ENCODE measurements at regions not wholly inside any gene's neighbourhood (a gene's known extent, or its start where the extent isn't known, plus 50 kb on each side); places are given as distances from the start of the nearest gene placed in this dataset.

DNA sequence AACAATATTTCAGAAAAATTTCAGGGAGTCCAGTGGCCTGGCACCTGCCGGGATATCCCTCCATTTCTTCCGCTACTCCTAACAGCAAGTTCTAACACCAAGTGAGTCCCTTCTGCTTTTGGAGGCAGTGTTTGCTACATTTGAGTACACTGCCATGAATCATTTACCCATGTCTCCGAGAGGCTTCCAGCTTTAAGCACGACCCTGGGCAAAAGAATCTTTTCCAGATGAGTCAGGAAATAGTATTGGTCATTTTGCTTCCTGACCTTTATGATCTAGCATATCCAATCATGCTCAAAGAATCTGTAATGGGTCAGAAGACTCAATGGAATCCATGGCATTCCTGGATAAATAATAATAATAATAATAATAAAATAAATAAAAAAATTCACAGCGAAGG, 60.7 kb upstream of the FMN2 start:
- no peak for DNase-seq (ENCODE audit: low read depth)

DNA sequence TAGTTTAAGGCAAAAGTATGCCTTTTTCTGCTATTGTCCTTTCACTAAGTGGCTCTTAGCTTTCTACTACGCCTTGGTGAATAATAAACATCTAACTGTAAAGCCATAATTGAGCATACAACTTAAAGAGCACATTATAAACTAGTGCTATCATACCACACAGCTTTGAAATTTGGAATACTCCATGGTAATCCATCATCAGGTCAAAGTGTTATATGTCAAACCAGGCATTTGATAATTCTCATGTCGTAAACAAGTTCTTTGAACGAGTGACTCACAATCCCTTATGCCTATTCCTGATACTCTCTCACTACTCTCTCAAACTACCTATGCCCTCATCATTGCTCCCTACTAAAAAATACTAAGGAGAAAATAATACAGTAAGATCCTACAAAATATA, 60.3 kb upstream of the FMN2 start:
- no peak for DNase-seq (ENCODE audit: low read depth)

DNA sequence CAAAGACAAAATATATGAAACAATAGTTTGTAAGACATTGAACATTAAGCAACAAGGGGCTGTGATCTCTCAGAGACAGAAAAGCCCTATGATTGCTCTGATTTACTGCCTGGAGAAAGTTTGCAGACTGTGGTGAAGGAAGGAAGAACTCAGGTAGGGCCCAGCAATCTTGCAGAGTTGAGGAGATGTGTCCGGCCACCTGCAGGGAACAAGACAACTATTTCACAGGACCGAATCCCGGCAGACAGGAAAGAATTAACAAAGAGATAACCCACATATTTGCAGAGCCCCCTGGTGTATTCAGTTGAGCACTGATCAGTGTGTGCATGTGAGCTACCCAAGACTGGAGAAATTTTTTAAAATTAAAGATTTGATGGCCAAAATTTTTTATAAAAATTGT, 58.3 kb upstream of the FMN2 start:
- DNase-seq (ENCODE audit: low read depth), result no peak

DNA sequence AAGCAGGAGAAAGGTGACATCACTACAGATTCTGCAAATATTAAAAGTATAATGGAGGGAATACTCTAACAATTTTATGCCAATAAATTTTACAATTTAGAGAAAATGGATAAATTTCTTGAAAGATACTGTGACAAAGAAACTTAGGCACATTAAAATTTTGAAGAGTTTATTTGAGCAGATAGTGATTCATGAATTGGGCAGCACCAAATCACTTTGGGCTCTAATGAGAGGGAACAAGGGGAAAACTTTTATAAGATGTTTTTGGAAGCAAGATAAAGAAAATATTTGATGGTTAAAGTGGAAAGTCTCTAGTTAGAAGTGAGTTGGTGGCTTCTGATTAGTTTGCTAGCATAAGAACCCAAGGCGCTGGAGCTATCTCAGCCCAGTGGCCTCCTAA, 55.2 kb upstream of the FMN2 start:
- DNase-seq (ENCODE audit: low read depth), result no peak

Measured in forelimb muscle (tissue), 1 donor.